Fibroblast of villous mesenchyme (primary cell): ENCODE measurements at regions not wholly inside any gene's neighbourhood (a gene's known extent, or its start where the extent isn't known, plus 50 kb on each side); places are given as distances from the start of the nearest gene placed in this dataset.

Source experiments
- DNase-seq: peaks from one replicate; pipeline ENCODE4 v3.0.0-alpha.2; 2010; ENCODE audit warnings: low read depth
- H3K4me3 ChIP-seq: 2 replicates; pipeline ENCODE4 v1.5.1; 2011; ENCODE audit warnings: low read depth, mild to moderate bottlenecking, low read length
- TF ChIP-seq, protein P1 (sequence below): IDR thresholded peaks from 2 replicates; pipeline ENCODE4 v1.5.1; 2012; ENCODE audit warnings: low read depth, mild to moderate bottlenecking, low read length; ENCODE audit not compliant: insufficient read depth

DNA sequence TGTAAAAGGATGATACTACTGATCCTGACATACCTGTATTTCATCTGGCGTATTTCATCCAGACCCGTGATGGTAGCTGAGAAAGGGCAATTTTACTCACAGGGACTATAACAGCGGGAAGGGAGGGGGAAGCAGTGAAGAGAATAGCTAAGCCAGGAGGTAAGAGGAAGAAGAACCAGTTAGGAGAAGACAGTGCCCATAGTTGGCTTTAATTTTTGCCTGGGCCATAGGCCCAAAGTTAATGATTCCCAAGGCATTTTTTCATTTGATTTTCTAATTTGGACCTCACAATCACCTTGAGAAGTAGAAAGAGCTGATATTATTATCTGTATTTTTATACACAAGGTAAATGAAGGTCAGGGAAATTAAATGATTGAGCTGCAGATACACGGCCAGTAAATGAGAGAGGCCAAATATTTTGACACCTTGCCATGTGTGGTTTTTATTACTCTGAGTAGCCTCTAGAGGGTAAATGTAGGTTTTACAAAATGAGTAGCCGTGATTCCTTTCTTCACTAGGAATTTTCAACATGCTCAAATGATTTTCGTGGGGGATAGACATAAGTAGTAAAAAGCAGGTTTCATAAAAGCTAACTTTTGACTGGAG is 382.2 kb downstream of the FUT8 start:
- no peak for DNase-seq
- TF ChIP-seq, protein P1, sequence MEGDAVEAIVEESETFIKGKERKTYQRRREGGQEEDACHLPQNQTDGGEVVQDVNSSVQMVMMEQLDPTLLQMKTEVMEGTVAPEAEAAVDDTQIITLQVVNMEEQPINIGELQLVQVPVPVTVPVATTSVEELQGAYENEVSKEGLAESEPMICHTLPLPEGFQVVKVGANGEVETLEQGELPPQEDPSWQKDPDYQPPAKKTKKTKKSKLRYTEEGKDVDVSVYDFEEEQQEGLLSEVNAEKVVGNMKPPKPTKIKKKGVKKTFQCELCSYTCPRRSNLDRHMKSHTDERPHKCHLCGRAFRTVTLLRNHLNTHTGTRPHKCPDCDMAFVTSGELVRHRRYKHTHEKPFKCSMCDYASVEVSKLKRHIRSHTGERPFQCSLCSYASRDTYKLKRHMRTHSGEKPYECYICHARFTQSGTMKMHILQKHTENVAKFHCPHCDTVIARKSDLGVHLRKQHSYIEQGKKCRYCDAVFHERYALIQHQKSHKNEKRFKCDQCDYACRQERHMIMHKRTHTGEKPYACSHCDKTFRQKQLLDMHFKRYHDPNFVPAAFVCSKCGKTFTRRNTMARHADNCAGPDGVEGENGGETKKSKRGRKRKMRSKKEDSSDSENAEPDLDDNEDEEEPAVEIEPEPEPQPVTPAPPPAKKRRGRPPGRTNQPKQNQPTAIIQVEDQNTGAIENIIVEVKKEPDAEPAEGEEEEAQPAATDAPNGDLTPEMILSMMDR = no peak
- H3K4me3 ChIP-seq = no peak overlapping the region

DNA sequence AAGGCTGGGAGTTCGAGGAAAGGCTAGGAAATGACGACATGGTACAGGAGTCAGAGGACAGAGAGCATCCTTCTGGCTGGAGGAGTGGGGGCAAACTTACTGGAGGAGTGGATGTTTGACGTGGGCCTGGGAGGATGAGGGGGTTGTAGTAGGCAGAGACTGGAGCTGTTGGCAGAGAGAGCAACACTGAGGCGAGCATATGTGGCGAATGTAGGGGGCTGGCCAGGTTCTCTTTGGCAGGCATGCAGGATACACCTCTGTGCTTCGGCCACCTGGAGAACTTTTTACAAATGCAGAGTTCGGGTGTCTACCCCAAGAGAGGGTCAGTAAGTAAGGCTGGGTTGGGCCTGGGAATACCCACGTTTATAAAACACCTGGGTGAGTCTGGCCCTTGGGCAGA is 385.7 kb downstream of the FUT8 start:
- H3K4me3 ChIP-seq = no peak overlapping the region
- DNase-seq = no peak
- TF ChIP-seq, protein P1 = no peak

DNA sequence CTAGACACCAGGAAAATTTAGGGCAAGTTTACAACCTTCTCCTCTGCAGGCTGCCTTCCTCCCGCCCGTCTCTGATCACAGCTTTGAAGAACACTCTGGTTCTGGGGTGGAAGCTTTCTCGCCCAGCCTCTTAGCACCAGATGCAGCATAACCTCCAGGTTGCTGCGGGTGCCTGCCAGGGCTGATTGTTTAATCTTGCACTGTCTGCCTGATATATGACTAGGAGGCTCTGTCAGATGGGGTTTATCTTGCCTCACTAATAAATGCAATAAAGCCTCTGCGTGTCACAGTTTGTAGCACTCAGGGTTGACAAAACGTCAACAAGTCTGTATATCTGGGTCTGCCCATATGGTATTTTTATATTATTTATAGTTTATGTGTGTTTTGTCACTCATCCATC is 388.2 kb downstream of the FUT8 start:
- DNase-seq = no peak
- TF ChIP-seq, protein P1 = no peak
- no peak overlapping the region for H3K4me3 ChIP-seq

DNA sequence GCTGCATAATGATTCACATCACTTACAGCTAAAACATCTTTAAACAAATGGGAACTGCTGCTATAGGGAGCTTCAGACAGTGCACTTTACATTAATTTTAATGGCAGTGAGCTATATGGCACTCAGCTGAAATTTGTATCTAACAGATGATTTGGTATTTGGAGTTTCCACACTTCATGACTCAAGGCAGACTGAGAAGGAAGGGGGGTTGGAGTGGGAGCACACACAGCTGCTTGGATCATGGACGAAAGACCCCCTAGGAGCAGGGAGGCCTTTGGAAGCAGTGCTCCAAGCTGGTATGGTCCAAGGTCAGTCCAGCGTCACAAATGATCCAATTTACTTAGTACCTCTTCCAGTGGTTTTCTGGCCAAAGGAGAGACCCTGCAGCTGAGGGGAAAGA is 389.7 kb downstream of the FUT8 start:
- H3K4me3 ChIP-seq = no peak overlapping the region
- no peak for DNase-seq
- TF ChIP-seq, protein P1 = no peak

DNA sequence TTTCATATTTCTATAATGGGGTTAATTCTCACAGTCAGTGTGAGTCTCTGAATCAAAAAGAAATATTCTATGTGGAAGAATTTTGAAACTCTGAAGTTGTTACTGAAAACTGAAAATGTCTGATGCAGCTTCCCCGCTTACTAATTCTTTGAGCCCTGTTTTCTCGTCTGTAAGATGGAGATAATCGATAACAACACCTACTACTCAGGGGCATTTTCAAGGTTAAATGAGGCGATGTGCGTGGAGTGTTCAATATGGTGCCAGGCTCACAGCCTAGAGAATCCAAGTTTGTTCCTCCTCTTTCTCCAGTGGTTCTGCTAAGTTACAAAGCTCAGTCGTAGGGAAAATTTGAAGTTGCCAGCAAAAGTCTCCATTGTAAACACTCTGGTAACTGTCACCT is 391.4 kb downstream of the FUT8 start:
- DNase-seq = no peak
- TF ChIP-seq, protein P1 = no peak
- H3K4me3 ChIP-seq = no peak overlapping the region

DNA sequence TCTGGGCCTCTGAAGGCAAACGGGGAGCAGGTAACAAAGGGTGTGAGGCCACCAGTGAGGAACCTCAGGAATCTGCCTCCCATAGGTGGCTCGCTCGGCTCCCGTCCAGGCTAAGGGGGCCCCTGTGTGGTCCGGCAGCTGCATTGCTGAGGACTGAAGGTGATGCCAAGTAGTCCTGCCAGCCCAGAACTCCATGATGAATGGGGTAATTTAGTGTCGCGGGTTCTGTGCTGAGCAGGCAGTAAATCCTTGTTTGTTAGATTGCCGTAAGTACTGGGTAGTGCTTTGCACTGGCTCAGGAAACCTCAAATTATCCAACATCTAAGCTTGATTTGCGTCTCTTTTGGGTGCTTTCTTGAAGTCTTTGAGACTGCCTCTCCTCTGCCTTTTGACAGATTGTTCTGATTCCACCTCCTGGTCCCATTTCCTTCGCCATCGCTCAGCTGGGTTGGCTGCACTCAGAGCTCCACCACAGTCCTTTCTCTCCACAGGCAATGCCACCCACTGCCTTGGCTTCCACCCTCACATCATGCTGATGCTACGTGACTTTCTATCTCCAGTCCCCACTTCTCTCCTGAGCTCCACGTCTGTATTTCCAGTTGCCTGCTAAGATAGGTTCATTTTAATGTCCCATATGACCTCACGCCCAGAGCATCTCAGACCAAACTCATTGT is 392.0 kb downstream of the FUT8 start:
- DNase-seq = no peak
- TF ChIP-seq, protein P1 = no peak
- H3K4me3 ChIP-seq = no peak overlapping the region

DNA sequence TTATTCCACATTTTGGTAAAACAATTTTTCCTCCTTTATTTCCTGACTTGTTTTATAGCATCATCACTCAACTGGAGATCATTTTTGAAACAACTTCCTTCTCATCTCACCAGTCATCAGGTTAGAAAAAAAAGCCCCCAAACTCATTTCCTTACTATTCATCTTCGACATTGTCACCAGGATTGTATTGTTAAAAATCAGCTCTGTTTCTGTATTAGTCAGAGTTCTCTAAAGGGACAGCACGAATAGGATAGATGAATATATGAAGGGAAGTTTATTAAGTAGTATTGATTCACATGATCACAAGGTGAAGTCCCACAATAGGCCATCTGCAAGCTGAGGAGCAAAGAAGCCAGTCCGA is 392.6 kb downstream of the FUT8 start:
- no peak overlapping the region for H3K4me3 ChIP-seq
- TF ChIP-seq, protein P1 = no peak

More for the DNA sequence above, 392.6 kb downstream of the FUT8 start:
- no peak for DNase-seq
